NB4 (cell line): ENCODE measurements at regions not wholly inside any gene's neighbourhood (a gene's known extent, or its start where the extent isn't known, plus 50 kb on each side); places are given as distances from the start of the nearest gene placed in this dataset.

Experiments
- DNase-seq: peaks from one replicate; pipeline ENCODE4 v3.0.0; 2010; ENCODE audit warnings: low read depth
- H3K4me3 ChIP-seq: one replicate; pipeline ENCODE4 v1.5.1; 2011; ENCODE audit warnings: mild to moderate bottlenecking, low read depth, low read length, moderate library complexity
- MYC ChIP-seq: IDR thresholded peaks from 2 replicates; pipeline ENCODE4 v1.6.1; 2011; ENCODE audit warnings: low read depth, low read length
- POLR2A ChIP-seq: IDR thresholded peaks from 2 replicates; pipeline ENCODE4 v1.6.1; 2011; ENCODE audit warnings: mild to moderate bottlenecking; ENCODE audit not compliant: insufficient read length; ENCODE audit errors: extremely low read depth
- TF ChIP-seq, protein P1 (sequence below): IDR thresholded peaks from 2 replicates; pipeline ENCODE4 v1.6.1; 2011; ENCODE audit warnings: low read depth, low read length
- TF ChIP-seq, protein P2 (sequence below): IDR thresholded peaks from one replicate; pipeline ENCODE4 v1.5.1; 2012; ENCODE audit warnings: low read depth, low read length

DNA sequence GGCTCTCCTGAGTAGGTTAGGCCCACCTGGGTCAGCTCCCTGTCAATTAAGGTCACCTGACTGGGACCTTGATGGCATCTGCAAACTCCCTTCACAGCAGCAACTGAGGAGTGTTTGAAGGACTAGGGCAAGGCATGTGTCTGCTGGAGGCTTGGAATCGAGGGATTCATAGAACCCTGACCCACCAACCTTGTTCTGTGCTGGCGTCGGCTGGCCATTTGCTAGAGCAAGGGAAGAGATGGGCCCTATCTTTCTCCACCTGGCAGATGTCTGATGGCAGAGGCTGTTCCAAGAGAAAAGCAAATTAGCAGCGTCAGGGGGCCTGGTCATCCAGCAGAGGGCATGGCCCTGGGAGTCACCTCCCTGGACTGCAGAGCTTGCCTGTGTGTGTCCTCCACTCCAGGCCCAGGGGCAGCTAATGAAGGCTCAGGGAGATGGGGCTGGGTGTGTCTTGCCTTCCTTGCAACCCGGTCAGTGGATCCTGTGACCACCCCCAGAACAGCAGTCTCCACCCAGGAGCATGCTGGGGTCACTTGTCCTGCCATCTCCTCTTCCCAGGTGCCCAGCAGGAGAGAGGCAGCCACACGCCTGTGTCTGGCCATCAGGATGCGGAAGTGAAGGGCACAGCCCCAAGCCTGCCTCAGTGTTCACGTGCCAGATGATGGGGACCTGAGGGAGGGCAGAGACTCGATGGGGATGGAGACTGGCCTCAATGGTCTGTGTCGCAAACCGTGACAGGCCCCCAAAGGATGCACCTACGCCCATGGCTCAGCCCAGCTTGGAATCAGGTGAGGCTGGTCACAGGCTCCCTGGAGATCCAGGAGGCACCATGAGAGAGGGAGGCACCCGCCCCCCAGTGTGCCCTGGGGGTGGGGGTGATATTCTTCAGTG is 53.9 kb downstream of the BARX1 start:
- TF ChIP-seq MYC (no peak), POLR2A (no peak)
- TF ChIP-seq, protein P1, sequence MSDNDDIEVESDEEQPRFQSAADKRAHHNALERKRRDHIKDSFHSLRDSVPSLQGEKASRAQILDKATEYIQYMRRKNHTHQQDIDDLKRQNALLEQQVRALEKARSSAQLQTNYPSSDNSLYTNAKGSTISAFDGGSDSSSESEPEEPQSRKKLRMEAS = no peak
- TF ChIP-seq, protein P2, sequence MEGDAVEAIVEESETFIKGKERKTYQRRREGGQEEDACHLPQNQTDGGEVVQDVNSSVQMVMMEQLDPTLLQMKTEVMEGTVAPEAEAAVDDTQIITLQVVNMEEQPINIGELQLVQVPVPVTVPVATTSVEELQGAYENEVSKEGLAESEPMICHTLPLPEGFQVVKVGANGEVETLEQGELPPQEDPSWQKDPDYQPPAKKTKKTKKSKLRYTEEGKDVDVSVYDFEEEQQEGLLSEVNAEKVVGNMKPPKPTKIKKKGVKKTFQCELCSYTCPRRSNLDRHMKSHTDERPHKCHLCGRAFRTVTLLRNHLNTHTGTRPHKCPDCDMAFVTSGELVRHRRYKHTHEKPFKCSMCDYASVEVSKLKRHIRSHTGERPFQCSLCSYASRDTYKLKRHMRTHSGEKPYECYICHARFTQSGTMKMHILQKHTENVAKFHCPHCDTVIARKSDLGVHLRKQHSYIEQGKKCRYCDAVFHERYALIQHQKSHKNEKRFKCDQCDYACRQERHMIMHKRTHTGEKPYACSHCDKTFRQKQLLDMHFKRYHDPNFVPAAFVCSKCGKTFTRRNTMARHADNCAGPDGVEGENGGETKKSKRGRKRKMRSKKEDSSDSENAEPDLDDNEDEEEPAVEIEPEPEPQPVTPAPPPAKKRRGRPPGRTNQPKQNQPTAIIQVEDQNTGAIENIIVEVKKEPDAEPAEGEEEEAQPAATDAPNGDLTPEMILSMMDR = no peak
- no peak overlapping the region for H3K4me3 ChIP-seq
- no peak for DNase-seq

DNA sequence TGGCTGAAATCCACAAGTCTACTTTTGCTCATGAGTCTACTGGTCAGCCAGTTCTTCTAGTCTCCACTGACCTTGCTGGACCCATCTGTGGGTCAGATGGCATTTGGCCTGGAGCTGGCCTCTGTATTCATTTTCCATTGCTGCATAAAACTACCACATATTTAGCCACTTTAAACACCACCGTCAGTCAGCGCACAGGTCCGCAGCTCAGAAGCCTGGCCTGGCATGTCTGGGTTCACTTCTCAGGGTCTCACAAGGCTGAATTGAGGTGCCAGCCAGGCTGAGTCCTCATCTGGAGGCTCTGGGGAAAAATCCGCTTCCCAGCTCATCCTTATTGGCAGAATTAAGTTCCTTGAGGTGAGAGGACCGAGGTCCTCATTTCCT is 54.7 kb downstream of the BARX1 start:
- no peak for TF ChIP-seq MYC
- TF ChIP-seq POLR2A = no peak
- TF ChIP-seq, protein P2 = no peak
- TF ChIP-seq, protein P1 = no peak
- DNase-seq = no peak
- H3K4me3 ChIP-seq = no peak overlapping the region

DNA sequence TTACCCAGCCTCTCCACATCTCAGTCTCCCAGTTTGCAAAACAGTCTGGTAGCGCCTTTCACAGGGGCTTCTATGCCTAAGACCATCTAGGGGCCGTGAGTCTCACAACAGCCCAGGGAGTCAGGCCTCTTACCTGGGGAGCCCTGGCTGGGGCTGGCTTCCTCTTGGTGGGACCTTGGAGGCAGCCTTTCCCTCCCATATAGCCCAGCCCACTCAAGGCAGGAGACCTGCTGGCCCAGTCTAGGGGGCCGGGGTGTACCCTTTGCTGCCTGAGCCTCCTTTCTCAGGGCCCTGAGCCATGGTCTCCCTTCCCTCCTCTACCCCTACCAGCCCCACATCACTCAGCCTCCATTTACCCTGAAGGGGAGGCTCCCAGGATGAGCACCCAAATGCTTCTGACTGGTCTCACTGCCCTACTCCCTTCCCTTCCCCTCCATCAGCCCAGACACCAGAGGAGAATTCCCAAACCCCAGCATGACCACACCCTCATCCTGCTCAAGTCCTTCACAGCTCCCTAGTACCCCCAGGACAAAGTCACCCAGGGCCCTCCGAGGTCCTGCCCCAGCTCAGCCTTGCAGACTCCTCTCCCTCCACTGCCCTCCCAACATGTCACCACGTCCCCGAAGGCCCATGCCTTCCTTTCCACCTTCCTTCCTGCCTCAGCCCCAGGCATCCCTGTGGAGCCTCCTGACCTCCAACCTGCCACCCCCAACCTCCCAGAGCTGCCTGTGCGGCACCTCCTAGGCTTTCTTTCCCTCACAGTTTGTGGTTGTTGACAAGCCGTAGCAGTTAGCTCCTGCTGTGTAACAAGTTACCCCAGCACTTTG is 55.3 kb downstream of the BARX1 start:
- no peak for DNase-seq
- no peak overlapping the region for H3K4me3 ChIP-seq
- TF ChIP-seq, protein P2 = no peak
- no peak for TF ChIP-seq MYC
- TF ChIP-seq, protein P1 = no peak
- no peak for TF ChIP-seq POLR2A

DNA sequence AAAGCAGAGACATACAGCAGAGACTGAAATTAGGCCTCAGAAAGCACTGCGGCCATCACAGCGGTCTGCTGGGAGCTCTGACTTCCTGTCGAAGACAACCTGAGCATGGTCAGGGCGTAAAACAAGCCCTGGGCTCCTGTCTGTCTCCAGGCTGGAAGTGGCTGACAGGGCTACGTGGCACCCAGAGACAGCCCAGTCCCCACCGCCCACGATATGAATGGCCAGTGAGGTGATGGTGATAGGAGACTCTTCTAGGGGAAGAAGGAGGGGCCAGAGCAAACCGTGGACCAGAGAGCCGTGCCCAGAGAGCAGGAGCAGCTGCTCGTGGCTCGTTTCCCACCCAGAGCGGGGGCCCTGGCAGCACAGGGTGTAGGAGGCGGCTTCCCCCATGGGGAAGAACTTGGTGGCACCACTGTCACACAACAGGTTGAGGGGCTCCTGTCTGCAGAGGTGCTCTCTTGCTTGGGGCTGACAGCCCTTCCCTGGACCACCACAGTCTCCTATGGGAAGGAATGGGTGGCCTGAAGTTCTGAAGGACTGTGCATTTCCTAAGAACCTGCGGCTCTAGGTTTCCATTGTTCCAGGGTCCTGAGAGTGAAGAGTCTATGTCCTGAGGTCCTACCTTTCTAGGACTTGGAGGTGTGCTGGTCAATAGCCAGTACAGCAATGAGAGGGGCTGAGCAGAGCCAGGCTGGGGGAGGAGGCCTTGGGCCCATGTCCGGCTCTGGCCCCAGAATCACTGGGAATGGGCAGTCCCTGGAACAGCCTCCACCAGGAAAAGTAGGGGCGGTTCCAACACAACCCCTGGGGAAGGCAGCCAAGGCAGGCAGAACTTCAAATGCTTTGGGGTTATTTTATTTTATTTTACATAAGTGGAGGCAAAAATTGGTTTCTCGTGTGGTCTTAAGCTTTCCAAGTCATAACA is 56.4 kb downstream of the BARX1 start:
- no peak overlapping the region for H3K4me3 ChIP-seq
- DNase-seq = no peak
- TF ChIP-seq, protein P2 = no peak
- TF ChIP-seq, protein P1 = no peak
- no peak for TF ChIP-seq MYC
- TF ChIP-seq POLR2A = no peak

DNA sequence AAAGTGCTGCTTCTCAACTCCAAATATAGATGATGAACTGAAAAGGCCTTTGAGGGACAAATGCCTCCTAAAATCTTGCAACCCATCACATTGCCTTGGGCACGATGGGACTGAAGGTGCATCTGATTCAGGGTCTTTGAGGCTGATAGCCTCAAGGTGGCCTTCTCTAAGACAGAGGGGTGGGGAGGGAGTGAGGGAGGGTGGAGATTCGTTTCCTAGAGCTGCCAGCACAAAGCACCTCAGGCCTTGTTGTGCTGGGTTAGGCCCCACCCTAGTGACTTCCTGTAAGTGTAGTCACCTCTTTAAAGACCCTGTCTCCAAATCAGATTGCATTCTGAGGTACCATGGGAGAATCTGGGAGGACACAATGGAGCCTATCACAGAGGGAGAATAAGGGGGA is 57.1 kb downstream of the BARX1 start:
- H3K4me3 ChIP-seq = no peak overlapping the region
- DNase-seq = no peak
- TF ChIP-seq MYC = no peak
- TF ChIP-seq POLR2A = no peak
- TF ChIP-seq, protein P1 = no peak
- TF ChIP-seq, protein P2 = no peak
